MCF 10A (cell line): ENCODE measurements at regions not wholly inside any gene's neighbourhood (a gene's known extent, or its start where the extent isn't known, plus 50 kb on each side); places are given as distances from the start of the nearest gene placed in this dataset.

Experiments
- BruUV-seq: library from RNA; stranded (reverse); fragments of 400-500 nt; replicated peaks from 2 replicates; lab custom pipeline; 2021; lab: Mats Ljungman, UMichigan
- CTCF ChIA-PET: fragments of 300-600 bp; sonication (Branson Sonifier 250); formaldehyde crosslinking; extraction: SDS; loops from one replicate; lab custom pipeline; 2021; ENCODE audit warnings: antibody characterized with exemption, inconsistent platforms; lab: Yijun Ruan, JAX
- POLR2A ChIA-PET: fragments of 300-600, 350-650 bp; sonication (Branson Sonifier 250); formaldehyde crosslinking; extraction: SDS; loops from one replicate; lab custom pipeline; 2020; ENCODE audit warnings: antibody characterized with exemption, inconsistent platforms; lab: Yijun Ruan, JAX
- DNase-seq: peaks from one replicate; pipeline ENCODE4 v3.0.0-alpha.2; 2018; ENCODE audit not compliant: unreplicated experiment
- H3K27ac Mint-ChIP-seq: one replicate; pipeline ENCODE4 v1.8.0; 2022; ENCODE audit warnings: mild to moderate bottlenecking, low read depth, mixed read lengths; ENCODE audit not compliant: unreplicated experiment
- H3K27me3 Mint-ChIP-seq: one replicate; pipeline ENCODE4 v1.8.0; 2022; ENCODE audit warnings: mixed read lengths; ENCODE audit not compliant: insufficient read depth, unreplicated experiment
- H3K36me3 Mint-ChIP-seq: one replicate; pipeline ENCODE4 v1.8.0; 2022; ENCODE audit warnings: mild to moderate bottlenecking, moderate library complexity, mixed read lengths; ENCODE audit not compliant: insufficient read depth, unreplicated experiment
- H3K4me1 Mint-ChIP-seq: one replicate; pipeline ENCODE4 v1.8.0; 2022; ENCODE audit warnings: mixed read lengths; ENCODE audit not compliant: insufficient read depth, unreplicated experiment
- H3K4me3 Mint-ChIP-seq: one replicate; pipeline ENCODE4 v1.8.0; 2022; ENCODE audit warnings: mild to moderate bottlenecking, moderate library complexity, mixed read lengths; ENCODE audit not compliant: unreplicated experiment
- H3K9me3 Mint-ChIP-seq: one replicate; pipeline ENCODE4 v1.8.0; 2022; ENCODE audit warnings: mixed read lengths; ENCODE audit not compliant: unreplicated experiment
- intact Hi-C: fragments of 100-400 bp; cut with micrococcal nuclease; formaldehyde crosslinking; loops from 2 replicates; pipeline ENCODE4 v1.14.1; 2022
- TF ChIP-seq, protein P1 (sequence below): fragments of 200-600 bp; IDR thresholded peaks from one replicate; pipeline ENCODE4 v1.8.0; 2022; ENCODE audit warnings: antibody characterized with exemption, mild to moderate bottlenecking; ENCODE audit not compliant: unreplicated experiment

DNA sequence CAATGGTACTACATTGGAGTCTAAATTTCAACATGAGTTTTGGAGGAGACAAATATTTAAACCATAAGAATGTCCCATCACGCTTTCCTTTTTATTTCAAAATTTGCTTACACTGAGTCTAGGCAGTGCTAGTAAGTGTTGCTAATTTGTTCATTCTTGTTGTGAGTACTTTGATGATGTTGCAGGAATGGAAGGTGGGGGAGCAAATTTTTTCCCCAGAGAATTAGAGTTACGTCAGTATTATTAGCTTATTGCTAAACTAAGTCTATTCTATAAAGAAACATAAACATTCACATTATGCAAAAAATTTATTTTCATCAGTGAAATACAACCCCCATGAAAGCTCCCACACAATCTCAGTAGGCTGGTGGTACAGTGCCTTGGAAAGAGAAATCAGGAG is 88.0 kb downstream of the BLID start:
- Mint-ChIP-seq H3K4me1 (peaks cover 5% of the 10 kb centered on the region), H3K4me3 (no peak overlapping the region), H3K27ac (no peak overlapping the region), H3K9me3 (peaks cover 7% of the 10 kb centered on the region), H3K27me3 (no peaks in the 10 kb centered on the region), H3K36me3 (no peaks in the 10 kb centered on the region)
- DNase-seq, result no peak
- BruUV-seq, result no TSS peak
- TF ChIP-seq, protein P1, sequence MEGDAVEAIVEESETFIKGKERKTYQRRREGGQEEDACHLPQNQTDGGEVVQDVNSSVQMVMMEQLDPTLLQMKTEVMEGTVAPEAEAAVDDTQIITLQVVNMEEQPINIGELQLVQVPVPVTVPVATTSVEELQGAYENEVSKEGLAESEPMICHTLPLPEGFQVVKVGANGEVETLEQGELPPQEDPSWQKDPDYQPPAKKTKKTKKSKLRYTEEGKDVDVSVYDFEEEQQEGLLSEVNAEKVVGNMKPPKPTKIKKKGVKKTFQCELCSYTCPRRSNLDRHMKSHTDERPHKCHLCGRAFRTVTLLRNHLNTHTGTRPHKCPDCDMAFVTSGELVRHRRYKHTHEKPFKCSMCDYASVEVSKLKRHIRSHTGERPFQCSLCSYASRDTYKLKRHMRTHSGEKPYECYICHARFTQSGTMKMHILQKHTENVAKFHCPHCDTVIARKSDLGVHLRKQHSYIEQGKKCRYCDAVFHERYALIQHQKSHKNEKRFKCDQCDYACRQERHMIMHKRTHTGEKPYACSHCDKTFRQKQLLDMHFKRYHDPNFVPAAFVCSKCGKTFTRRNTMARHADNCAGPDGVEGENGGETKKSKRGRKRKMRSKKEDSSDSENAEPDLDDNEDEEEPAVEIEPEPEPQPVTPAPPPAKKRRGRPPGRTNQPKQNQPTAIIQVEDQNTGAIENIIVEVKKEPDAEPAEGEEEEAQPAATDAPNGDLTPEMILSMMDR, result no peak
- CTCF ChIA-PET, result no interaction called here
- intact Hi-C loops, result no loop called here
- POLR2A ChIA-PET, result no interaction called here

GRCh38 chr11:122025757-122026156 is 90.3 kb downstream of the BLID start:
- BruUV-seq, result no TSS peak
- ChIA-PET POLR2A (interaction anchor here (1.0 kb wide), 1 partner anchor 81 kb away, joined by 3 read pairs; no protein-coding TSS in a partner anchor), CTCF (interaction anchor here (0.6 to 1.1 kb wide), 3 partner anchors 143 to 356 kb away, joined by 3 to 4 read pairs (median 3); no protein-coding TSS in a partner anchor)
- no peaks in the 10 kb centered on the region for H3K36me3 Mint-ChIP-seq
- H3K27ac Mint-ChIP-seq, result no peak overlapping the region
- TF ChIP-seq, protein P1, result no peak
- DNase-seq, result no peak
- H3K27me3 Mint-ChIP-seq, result no peaks in the 10 kb centered on the region
- H3K9me3 Mint-ChIP-seq, result peaks cover 7% of the 10 kb centered on the region
- no peak overlapping the region for H3K4me3 Mint-ChIP-seq
- H3K4me1 Mint-ChIP-seq, result no peaks in the 10 kb centered on the region
- intact Hi-C loops, result no loop called here

GRCh38 chr11:122024278-122024677 is 91.7 kb downstream of the BLID start:
- Mint-ChIP-seq H3K27ac (no peak overlapping the region), H3K4me3 (no peak overlapping the region), H3K4me1 (no peaks in the 10 kb centered on the region), H3K36me3 (no peaks in the 10 kb centered on the region), H3K9me3 (peaks cover 7% of the 10 kb centered on the region), H3K27me3 (no peaks in the 10 kb centered on the region)
- ChIA-PET POLR2A (no interaction called here), CTCF (interaction anchor here (1.0 kb wide), 1 partner anchor 481 kb away, joined by 3 read pairs; no protein-coding TSS in a partner anchor)
- TF ChIP-seq, protein P1, result no peak
- no peak for DNase-seq
- intact Hi-C loops, result loop anchor here (5.0 kb wide), 3 partner anchors 78 to 483 kb away; no protein-coding TSS in a partner anchor
- no TSS peak for BruUV-seq

GRCh38 chr11:122023614-122024250 is 92.3 kb downstream of the BLID start:
- Mint-ChIP-seq H3K4me3 (no peak overlapping the region), H3K36me3 (no peaks in the 10 kb centered on the region), H3K4me1 (no peaks in the 10 kb centered on the region), H3K27me3 (no peaks in the 10 kb centered on the region), H3K27ac (no peak overlapping the region), H3K9me3 (peaks cover 7% of the 10 kb centered on the region)
- TF ChIP-seq, protein P1, result no peak
- ChIA-PET POLR2A (no interaction called here), CTCF (interaction anchor here (1.0 to 1.1 kb wide), 2 partner anchors 482 to 486 kb away, joined by 3 to 5 read pairs; no protein-coding TSS in a partner anchor)
- BruUV-seq, result no TSS peak
- no peak for DNase-seq
- intact Hi-C loops, result loop anchor here (5.0 kb wide), 3 partner anchors 79 to 484 kb away; no protein-coding TSS in a partner anchor
